ENCODE measurements at regions not wholly inside any gene's neighbourhood (a gene's known extent, or its start where the extent isn't known, plus 50 kb on each side); places are given as distances from the start of the nearest gene placed in this dataset.

DNA sequence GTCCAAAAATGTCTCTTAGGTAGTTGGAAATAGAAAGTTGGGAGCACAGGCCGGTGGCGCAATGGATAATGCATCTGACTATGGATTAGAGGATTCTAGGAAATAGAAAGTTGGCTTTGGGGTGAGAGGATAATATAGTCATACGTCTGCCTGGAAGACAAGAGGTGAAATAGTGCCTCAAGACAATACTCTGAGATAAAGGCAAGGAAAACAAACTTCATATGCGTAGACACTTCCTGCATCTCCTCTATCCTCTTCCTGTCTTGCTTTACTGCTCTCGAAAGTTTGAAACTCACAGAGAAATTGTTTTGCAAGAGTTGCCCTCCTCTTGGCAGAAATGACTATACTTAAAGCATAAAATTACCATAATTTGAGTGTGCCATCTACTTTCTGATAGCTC, 153.2 kb upstream of the FBXL7 start:
- Histone ChIP-seq H3K4me1 (ENCODE audit: control insufficient read depth, extremely low read depth, insufficient read depth, low read length) (no peaks in the 10 kb centered on the region), H3K79me2 (ENCODE audit: control insufficient read depth, insufficient read depth, low read length) (no peaks in the 10 kb centered on the region), H3K4me2 (ENCODE audit: control insufficient read depth, extremely low read depth, insufficient read depth, low read depth, low read length) (no peak overlapping the region), H3K27ac (ENCODE audit: control insufficient read depth, insufficient read depth, low read length) (no peak overlapping the region), H3K9me3 (ENCODE audit: control insufficient read depth, low read depth, low read length) (no peaks in the 10 kb centered on the region), H3K4me3 (ENCODE audit: control insufficient read depth in 2 of 3, extremely low read depth in 1 of 3, insufficient read depth in 2 of 3, low read depth in 1 of 3, low read length in 3 of 3) (no peak overlapping the region), H3K27me3 (ENCODE audit: control insufficient read depth, extremely low read depth, insufficient read depth, low read length) (no peaks in the 10 kb centered on the region), H4K20me1 (ENCODE audit: control insufficient read depth, extremely low read depth, insufficient read depth, low read length) (no peaks in the 10 kb centered on the region), H3K9ac (ENCODE audit: control insufficient read depth, extremely low read depth, insufficient read depth, low read length) (no peak overlapping the region), H2AFZ (ENCODE audit: control insufficient read depth, low read length) (no peak overlapping the region), H3K9me1 (ENCODE audit: control insufficient read depth, extremely low read depth, insufficient read depth, low read length) (no peaks in the 10 kb centered on the region), H3K36me3 (ENCODE audit: control insufficient read depth in 2 of 2, extremely low read depth in 1 of 2, insufficient read depth in 2 of 2, low read length in 2 of 2) (no peaks in the 10 kb centered on the region)
- FAIRE-seq (no peak), DNase-seq (ENCODE audit: low read depth, low spot score) (no peak)
- TF ChIP-seq, protein P1, sequence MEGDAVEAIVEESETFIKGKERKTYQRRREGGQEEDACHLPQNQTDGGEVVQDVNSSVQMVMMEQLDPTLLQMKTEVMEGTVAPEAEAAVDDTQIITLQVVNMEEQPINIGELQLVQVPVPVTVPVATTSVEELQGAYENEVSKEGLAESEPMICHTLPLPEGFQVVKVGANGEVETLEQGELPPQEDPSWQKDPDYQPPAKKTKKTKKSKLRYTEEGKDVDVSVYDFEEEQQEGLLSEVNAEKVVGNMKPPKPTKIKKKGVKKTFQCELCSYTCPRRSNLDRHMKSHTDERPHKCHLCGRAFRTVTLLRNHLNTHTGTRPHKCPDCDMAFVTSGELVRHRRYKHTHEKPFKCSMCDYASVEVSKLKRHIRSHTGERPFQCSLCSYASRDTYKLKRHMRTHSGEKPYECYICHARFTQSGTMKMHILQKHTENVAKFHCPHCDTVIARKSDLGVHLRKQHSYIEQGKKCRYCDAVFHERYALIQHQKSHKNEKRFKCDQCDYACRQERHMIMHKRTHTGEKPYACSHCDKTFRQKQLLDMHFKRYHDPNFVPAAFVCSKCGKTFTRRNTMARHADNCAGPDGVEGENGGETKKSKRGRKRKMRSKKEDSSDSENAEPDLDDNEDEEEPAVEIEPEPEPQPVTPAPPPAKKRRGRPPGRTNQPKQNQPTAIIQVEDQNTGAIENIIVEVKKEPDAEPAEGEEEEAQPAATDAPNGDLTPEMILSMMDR (optimal IDR thresholded peaks at IDR 0.05 in 1 of 3, IDR thresholded peaks at IDR 0.05 in 1 of 3, conservative IDR thresholded peaks at IDR 0.05 in 1 of 3; ENCODE audit: extremely low read depth in 1 of 3, insufficient read depth in 2 of 3, low read length in 3 of 3), result no peak
- TF ChIP-seq EZH2 (IDR thresholded peaks at IDR 0.05; ENCODE audit: low read length), result no peak
- dilution Hi-C loops (cut with MboI; ENCODE audit: extremely low pct_ligation_motif_present, low sequenced_read_pairs), result no loop called here

DNA sequence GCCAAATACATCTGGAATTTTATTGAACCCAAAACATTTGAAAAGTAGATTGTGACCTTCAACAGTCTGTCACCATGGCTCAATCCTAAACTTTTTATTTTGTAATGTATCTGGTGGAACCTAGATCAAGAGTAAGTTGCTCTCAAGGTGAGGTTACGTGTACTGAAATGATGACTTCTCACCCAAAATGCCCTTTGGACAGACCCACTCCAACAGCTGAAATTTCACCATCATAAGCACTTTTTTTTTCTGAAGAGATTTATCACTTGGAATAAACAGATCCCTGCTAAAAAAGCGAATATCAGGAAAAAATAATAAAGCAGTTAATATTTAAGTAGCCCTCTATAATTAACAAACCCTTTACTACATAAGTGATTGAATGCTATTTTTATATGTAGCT, 155.0 kb upstream of the FBXL7 start:
- Histone ChIP-seq H3K4me3 (ENCODE audit: control insufficient read depth in 2 of 3, extremely low read depth in 1 of 3, insufficient read depth in 2 of 3, low read depth in 1 of 3, low read length in 3 of 3) (no peak overlapping the region), H3K27ac (ENCODE audit: control insufficient read depth, insufficient read depth, low read length) (no peak overlapping the region), H4K20me1 (ENCODE audit: control insufficient read depth, extremely low read depth, insufficient read depth, low read length) (no peaks in the 10 kb centered on the region), H3K36me3 (ENCODE audit: control insufficient read depth in 2 of 2, extremely low read depth in 1 of 2, insufficient read depth in 2 of 2, low read length in 2 of 2) (no peaks in the 10 kb centered on the region), H2AFZ (ENCODE audit: control insufficient read depth, low read length) (no peak overlapping the region), H3K9me3 (ENCODE audit: control insufficient read depth, low read depth, low read length) (no peaks in the 10 kb centered on the region), H3K4me2 (ENCODE audit: control insufficient read depth, extremely low read depth, insufficient read depth, low read depth, low read length) (no peak overlapping the region), H3K79me2 (ENCODE audit: control insufficient read depth, insufficient read depth, low read length) (no peaks in the 10 kb centered on the region), H3K4me1 (ENCODE audit: control insufficient read depth, extremely low read depth, insufficient read depth, low read length) (no peaks in the 10 kb centered on the region), H3K9ac (ENCODE audit: control insufficient read depth, extremely low read depth, insufficient read depth, low read length) (no peak overlapping the region), H3K27me3 (ENCODE audit: control insufficient read depth, extremely low read depth, insufficient read depth, low read length) (no peaks in the 10 kb centered on the region), H3K9me1 (ENCODE audit: control insufficient read depth, extremely low read depth, insufficient read depth, low read length) (no peaks in the 10 kb centered on the region)
- TF ChIP-seq, protein P1 (optimal IDR thresholded peaks at IDR 0.05 in 1 of 3, IDR thresholded peaks at IDR 0.05 in 1 of 3, conservative IDR thresholded peaks at IDR 0.05 in 1 of 3; ENCODE audit: extremely low read depth in 1 of 3, insufficient read depth in 2 of 3, low read length in 3 of 3), result no peak
- no peak for TF ChIP-seq EZH2 (IDR thresholded peaks at IDR 0.05; ENCODE audit: low read length)
- FAIRE-seq (no peak), DNase-seq (ENCODE audit: low read depth, low spot score) (no peak)
- dilution Hi-C loops (cut with MboI; ENCODE audit: extremely low pct_ligation_motif_present, low sequenced_read_pairs), result no loop called here
